A673 (cell line): ENCODE measurements at regions not wholly inside any gene's neighbourhood (a gene's known extent, or its start where the extent isn't known, plus 50 kb on each side); places are given as distances from the start of the nearest gene placed in this dataset.
"Not testable (repeated sequence)": the region's sequence is repeated elsewhere in the genome, so short reads cannot be mapped to it uniquely, and the experiment has no call there.

Source experiments
- EZH2 ChIP-seq: fragments of 200-600 bp; sonication (generic); IDR thresholded peaks from 2 replicates; pipeline ENCODE4 v1.6.1; 2017; ENCODE audit warnings: borderline replicate concordance, low read depth, mild to moderate bottlenecking, mixed read lengths, antibody characterized with exemption, low read length; ENCODE audit not compliant: poor library complexity, severe bottlenecking
- TF ChIP-seq, protein P1 (sequence below): fragments of 300-800, 200-600 bp; sonication (generic); conservative IDR thresholded peaks from 2 replicates; pipeline ENCODE4 v1.5.1; 2017; ENCODE audit warnings: low read depth, mild to moderate bottlenecking, antibody characterized with exemption, low read length, moderate library complexity, mixed read lengths

DNA sequence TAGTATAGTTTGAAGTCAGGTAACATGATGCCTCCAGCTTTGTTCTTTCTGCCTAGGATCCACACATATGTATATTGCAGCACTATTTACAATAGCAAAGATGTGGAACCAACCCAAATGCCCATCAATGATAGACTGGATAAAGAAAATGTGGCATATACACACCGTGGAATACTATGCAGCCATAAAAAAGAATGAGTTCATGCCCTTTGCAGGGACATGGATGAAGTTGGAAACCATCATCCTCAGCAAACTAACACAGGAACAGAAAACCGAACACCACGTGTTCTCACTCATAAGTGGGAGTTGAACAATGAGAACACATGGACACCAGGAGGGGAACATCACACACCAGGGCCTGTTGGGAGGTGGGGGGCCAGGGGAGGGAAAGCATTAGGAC, 1111.5 kb downstream of the BRD1 start:
- TF ChIP-seq, protein P1, sequence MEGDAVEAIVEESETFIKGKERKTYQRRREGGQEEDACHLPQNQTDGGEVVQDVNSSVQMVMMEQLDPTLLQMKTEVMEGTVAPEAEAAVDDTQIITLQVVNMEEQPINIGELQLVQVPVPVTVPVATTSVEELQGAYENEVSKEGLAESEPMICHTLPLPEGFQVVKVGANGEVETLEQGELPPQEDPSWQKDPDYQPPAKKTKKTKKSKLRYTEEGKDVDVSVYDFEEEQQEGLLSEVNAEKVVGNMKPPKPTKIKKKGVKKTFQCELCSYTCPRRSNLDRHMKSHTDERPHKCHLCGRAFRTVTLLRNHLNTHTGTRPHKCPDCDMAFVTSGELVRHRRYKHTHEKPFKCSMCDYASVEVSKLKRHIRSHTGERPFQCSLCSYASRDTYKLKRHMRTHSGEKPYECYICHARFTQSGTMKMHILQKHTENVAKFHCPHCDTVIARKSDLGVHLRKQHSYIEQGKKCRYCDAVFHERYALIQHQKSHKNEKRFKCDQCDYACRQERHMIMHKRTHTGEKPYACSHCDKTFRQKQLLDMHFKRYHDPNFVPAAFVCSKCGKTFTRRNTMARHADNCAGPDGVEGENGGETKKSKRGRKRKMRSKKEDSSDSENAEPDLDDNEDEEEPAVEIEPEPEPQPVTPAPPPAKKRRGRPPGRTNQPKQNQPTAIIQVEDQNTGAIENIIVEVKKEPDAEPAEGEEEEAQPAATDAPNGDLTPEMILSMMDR = not testable (repeated sequence)
- TF ChIP-seq EZH2 = not testable (repeated sequence)
